ENCODE measurements at regions not wholly inside any gene's neighbourhood (a gene's known extent, or its start where the extent isn't known, plus 50 kb on each side); places are given as distances from the start of the nearest gene placed in this dataset.

DNA sequence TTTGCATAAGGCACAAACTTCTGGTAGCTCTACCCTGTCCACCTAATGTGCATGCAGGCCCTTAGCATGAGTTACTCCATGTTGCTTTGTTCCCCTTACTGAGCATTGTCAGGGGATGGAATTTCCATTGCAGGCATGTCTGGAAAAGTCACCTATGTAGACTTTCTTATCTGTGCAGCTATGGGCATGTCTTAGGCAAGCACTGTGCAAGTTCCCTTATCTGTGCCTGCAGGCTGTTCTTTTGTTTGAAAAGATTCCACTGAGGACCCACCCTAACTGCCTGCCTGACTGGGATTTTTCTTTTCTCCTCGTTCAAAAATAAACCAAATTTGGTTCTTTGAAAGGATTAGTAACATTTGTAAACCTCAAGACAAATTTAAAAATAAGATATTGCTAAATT, 587.0 kb downstream of the CDH18 start:
- no peaks in the 10 kb centered on the region for H3K79me2 ChIP-seq (ENCODE audit: insufficient read depth, low read length)
- no peaks in the 10 kb centered on the region for H4K20me1 ChIP-seq (ENCODE audit: insufficient read depth, low read length)
- POLR2A ChIA-PET = no interaction called here
- H3K9ac ChIP-seq (ENCODE audit: insufficient read depth, low read depth, low read length) = no peak overlapping the region
- FAIRE-seq (no peak), ATAC-seq (no peak), DNase-seq (ENCODE audit: low spot score) (no peak)
- H2AFZ ChIP-seq (ENCODE audit: low read length) = no peak overlapping the region
- TF ChIP-seq, protein P1, sequence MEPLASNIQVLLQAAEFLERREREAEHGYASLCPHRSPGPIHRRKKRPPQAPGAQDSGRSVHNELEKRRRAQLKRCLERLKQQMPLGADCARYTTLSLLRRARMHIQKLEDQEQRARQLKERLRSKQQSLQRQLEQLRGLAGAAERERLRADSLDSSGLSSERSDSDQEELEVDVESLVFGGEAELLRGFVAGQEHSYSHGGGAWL (CRISPR knock-in tag; IDR thresholded peaks at IDR 0.05) = no peak
- TF ChIP-seq, protein P2, sequence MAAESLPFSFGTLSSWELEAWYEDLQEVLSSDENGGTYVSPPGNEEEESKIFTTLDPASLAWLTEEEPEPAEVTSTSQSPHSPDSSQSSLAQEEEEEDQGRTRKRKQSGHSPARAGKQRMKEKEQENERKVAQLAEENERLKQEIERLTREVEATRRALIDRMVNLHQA (CRISPR knock-in tag; IDR thresholded peaks at IDR 0.05) = no peak
- no peak for TF ChIP-seq ZFP37 (CRISPR knock-in tag; IDR thresholded peaks at IDR 0.05; ENCODE audit: borderline replicate concordance)
- no peak overlapping the region for H3K4me2 ChIP-seq (ENCODE audit: low read depth, low read length)
- in situ Hi-C loops (cut with HindIII; ENCODE audit: extremely low pct_ligation_motif_present, low pct_unique_long_range_greater_than_20kb) (no loop called here), intact Hi-C loops (cut with micrococcal nuclease; ENCODE audit: unreplicated experiment) (no loop called here)
- H3K9me3 ChIP-seq (ENCODE audit: low read length) = peaks cover 6% of the 10 kb centered on the region
- 0% methylated on average over 1 of the region's 1 CpG for WGBS (ENCODE audit: low lambda C conversion rate)
- H3K27ac ChIP-seq (ENCODE audit: extremely low read length, insufficient read depth, low read length) = no peak overlapping the region
- H3K27me3 ChIP-seq (ENCODE audit: control insufficient read depth in 1 of 2, insufficient read depth in 2 of 2, low read length in 2 of 2) = no peaks in the 10 kb centered on the region
- H3K4me3 ChIP-seq (replicated peaks in 1 of 3; ENCODE audit: insufficient read depth in 1 of 3, low read depth in 2 of 3, low read length in 3 of 3) = no peak overlapping the region
- BruUV-seq (replicated peaks) = no TSS peak
- CTCF ChIA-PET (ENCODE audit: low intra/inter-chr PET ratio, low total read pairs) = no interaction called here
- H3K36me3 ChIP-seq (replicated peaks in 1 of 2; ENCODE audit: control insufficient read depth in 1 of 2, insufficient read depth in 2 of 2, low read length in 2 of 2) = no peaks in the 10 kb centered on the region
- no peaks in the 10 kb centered on the region for H3K4me1 ChIP-seq (ENCODE audit: insufficient read depth, low read length)

DNA sequence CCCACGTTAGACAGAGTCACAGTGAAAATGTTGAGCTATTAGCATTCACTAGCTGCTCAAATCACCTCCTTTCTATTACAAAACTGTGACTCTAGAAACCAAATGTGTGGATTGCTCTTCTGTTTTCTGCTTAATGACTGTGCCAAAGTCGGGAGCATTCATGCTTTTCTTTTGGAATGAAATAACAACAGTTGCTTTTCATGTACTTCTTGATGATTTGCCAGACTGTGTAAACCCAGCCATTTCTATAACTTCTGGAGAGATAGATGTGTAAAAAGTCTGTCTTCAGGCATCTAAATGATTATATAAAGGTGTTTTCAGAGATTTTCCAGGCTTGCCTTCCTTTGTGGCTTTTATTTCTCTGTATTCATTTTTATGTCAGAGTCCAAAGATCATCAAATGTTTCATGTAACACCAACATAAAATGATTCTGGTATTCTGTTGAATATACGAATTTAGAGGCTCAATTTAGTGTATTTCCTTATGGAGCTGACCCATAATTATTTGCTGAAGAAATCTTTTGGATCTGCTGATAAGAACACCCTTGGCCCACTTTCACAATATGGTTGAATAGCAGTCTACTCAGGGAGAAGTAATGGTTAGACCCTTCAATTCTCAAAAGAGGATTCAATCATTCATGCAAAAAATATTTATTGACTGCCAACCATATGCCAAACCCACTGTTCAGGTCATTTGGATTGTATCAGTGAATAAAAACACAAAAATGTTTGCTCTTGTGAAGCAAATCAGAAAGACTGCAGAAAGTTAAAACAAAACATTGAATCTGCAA, 581.2 kb downstream of the CDH18 start:
- ChIA-PET POLR2A (no interaction called here), CTCF (ENCODE audit: low intra/inter-chr PET ratio, low total read pairs) (no interaction called here)
- ATAC-seq (no peak), FAIRE-seq (no peak), DNase-seq (ENCODE audit: low spot score) (no peak)
- H3K36me3 ChIP-seq (replicated peaks in 1 of 2; ENCODE audit: control insufficient read depth in 1 of 2, insufficient read depth in 2 of 2, low read length in 2 of 2) = no peaks in the 10 kb centered on the region
- no peak overlapping the region for H3K27ac ChIP-seq (ENCODE audit: extremely low read length, insufficient read depth, low read length)
- WGBS (ENCODE audit: low lambda C conversion rate) = 1% methylated on average over 3 of the region's 3 CpGs
- no peaks in the 10 kb centered on the region for H3K4me1 ChIP-seq (ENCODE audit: insufficient read depth, low read length)
- no peaks in the 10 kb centered on the region for H3K27me3 ChIP-seq (ENCODE audit: control insufficient read depth in 1 of 2, insufficient read depth in 2 of 2, low read length in 2 of 2)
- no peak overlapping the region for H3K9ac ChIP-seq (ENCODE audit: insufficient read depth, low read depth, low read length)
- H3K4me3 ChIP-seq (replicated peaks in 1 of 3; ENCODE audit: insufficient read depth in 1 of 3, low read depth in 2 of 3, low read length in 3 of 3) = no peak overlapping the region
- H3K9me3 ChIP-seq (ENCODE audit: low read length) = no peaks in the 10 kb centered on the region; the same call in 1 of the 2 replicates
- BruUV-seq (replicated peaks) = no TSS peak
- in situ Hi-C loops (cut with HindIII; ENCODE audit: extremely low pct_ligation_motif_present, low pct_unique_long_range_greater_than_20kb) (no loop called here), intact Hi-C loops (cut with micrococcal nuclease; ENCODE audit: unreplicated experiment) (no loop called here)
- H2AFZ ChIP-seq (ENCODE audit: low read length) = no peak overlapping the region
- no peaks in the 10 kb centered on the region for H3K79me2 ChIP-seq (ENCODE audit: insufficient read depth, low read length)
- H3K4me2 ChIP-seq (ENCODE audit: low read depth, low read length) = no peak overlapping the region
- H4K20me1 ChIP-seq (ENCODE audit: insufficient read depth, low read length) = no peaks in the 10 kb centered on the region
- TF ChIP-seq, protein P3, sequence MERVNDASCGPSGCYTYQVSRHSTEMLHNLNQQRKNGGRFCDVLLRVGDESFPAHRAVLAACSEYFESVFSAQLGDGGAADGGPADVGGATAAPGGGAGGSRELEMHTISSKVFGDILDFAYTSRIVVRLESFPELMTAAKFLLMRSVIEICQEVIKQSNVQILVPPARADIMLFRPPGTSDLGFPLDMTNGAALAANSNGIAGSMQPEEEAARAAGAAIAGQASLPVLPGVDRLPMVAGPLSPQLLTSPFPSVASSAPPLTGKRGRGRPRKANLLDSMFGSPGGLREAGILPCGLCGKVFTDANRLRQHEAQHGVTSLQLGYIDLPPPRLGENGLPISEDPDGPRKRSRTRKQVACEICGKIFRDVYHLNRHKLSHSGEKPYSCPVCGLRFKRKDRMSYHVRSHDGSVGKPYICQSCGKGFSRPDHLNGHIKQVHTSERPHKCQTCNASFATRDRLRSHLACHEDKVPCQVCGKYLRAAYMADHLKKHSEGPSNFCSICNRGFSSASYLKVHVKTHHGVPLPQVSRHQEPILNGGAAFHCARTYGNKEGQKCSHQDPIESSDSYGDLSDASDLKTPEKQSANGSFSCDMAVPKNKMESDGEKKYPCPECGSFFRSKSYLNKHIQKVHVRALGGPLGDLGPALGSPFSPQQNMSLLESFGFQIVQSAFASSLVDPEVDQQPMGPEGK (CRISPR knock-in tag; IDR thresholded peaks at IDR 0.05) = no peak
- TF ChIP-seq HIVEP1 (CRISPR knock-in tag; IDR thresholded peaks at IDR 0.05) (no peak), RORA (CRISPR knock-in tag; IDR thresholded peaks at IDR 0.05) (no peak), U2AF1 (optimal IDR thresholded peaks at IDR 0.05; ENCODE audit: low read depth, low read length) (no peak), ZNF335 (CRISPR knock-in tag; IDR thresholded peaks at IDR 0.05) (no peak), PAWR (CRISPR knock-in tag; IDR thresholded peaks at IDR 0.05; ENCODE audit: borderline replicate concordance) (no peak)
- TF ChIP-seq, protein P4, sequence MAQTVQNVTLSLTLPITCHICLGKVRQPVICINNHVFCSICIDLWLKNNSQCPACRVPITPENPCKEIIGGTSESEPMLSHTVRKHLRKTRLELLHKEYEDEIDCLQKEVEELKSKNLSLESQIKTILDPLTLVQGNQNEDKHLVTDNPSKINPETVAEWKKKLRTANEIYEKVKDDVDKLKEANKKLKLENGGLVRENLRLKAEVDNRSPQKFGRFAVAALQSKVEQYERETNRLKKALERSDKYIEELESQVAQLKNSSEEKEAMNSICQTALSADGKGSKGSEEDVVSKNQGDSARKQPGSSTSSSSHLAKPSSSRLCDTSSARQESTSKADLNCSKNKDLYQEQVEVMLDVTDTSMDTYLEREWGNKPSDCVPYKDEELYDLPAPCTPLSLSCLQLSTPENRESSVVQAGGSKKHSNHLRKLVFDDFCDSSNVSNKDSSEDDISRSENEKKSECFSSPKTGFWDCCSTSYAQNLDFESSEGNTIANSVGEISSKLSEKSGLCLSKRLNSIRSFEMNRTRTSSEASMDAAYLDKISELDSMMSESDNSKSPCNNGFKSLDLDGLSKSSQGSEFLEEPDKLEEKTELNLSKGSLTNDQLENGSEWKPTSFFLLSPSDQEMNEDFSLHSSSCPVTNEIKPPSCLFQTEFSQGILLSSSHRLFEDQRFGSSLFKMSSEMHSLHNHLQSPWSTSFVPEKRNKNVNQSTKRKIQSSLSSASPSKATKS (CRISPR knock-in tag; IDR thresholded peaks at IDR 0.05) = no peak
- TF ChIP-seq, protein P5, sequence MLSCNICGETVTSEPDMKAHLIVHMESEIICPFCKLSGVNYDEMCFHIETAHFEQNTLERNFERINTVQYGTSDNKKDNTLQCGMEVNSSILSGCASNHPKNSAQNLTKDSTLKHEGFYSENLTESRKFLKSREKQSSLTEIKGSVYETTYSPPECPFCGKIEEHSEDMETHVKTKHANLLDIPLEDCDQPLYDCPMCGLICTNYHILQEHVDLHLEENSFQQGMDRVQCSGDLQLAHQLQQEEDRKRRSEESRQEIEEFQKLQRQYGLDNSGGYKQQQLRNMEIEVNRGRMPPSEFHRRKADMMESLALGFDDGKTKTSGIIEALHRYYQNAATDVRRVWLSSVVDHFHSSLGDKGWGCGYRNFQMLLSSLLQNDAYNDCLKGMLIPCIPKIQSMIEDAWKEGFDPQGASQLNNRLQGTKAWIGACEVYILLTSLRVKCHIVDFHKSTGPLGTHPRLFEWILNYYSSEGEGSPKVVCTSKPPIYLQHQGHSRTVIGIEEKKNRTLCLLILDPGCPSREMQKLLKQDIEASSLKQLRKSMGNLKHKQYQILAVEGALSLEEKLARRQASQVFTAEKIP (CRISPR knock-in tag; IDR thresholded peaks at IDR 0.05; ENCODE audit: borderline replicate concordance) = no peak

Measured in HepG2 (cell line).